Right atrium auricular region (tissue), 2 donors: ENCODE measurements at regions not wholly inside any gene's neighbourhood (a gene's known extent, or its start where the extent isn't known, plus 50 kb on each side); places are given as distances from the start of the nearest gene placed in this dataset.
"Not testable (repeated sequence)": the region's sequence is repeated elsewhere in the genome, so short reads cannot be mapped to it uniquely, and the experiment has no call there.

Experiments
- DNase-seq: peaks from one replicate; pipeline ENCODE4 v3.0.0-alpha.2; 2019; ENCODE audit warnings: low spot score
- H3K27ac ChIP-seq, 2 donors: fragments of 200-600 bp; sonication (generic); 1 replicate in 1 of 2; 2 replicates in 1 of 2; pipeline ENCODE4 v1.5.1; 2016 to 2019
- H3K27me3 ChIP-seq, 2 donors: fragments of 200-600 bp; sonication (generic); one replicate each; pipeline versions ENCODE4 v1.5.1 to v1.6.0; 2017 to 2019
- H3K36me3 ChIP-seq: fragments of 200-600 bp; sonication (generic); one replicate; pipeline ENCODE4 v1.5.1; 2016
- H3K4me1 ChIP-seq, 2 donors: fragments of 200-600 bp; sonication (generic); one replicate each; pipeline versions ENCODE4 v1.5.1 to v1.6.0; 2017 to 2019
- H3K4me3 ChIP-seq, 2 donors: fragments of 200-600 bp; sonication (generic); 1 replicate in 1 of 2; 2 replicates in 1 of 2; pipeline ENCODE4 v1.5.1; 2017 to 2019; ENCODE audit warnings: mild to moderate bottlenecking in 1 of 2, moderate library complexity in 1 of 2
- H3K9me3 ChIP-seq, 2 donors: fragments of 200-600 bp; sonication (generic); one replicate each; pipeline ENCODE4 v1.5.1; 2019
- CTCF ChIP-seq, 2 donors: fragments of 200-600 bp; sonication (generic); IDR thresholded peaks; one replicate each; pipeline ENCODE4 v1.5.1; 2019; ENCODE audit warnings: antibody characterized with exemption in 2 of 2

- DNase-seq, result no peak
- H3K27me3 ChIP-seq, result no peaks in the 10 kb centered on the region
- no peaks in the 10 kb centered on the region for H3K9me3 ChIP-seq
- TF ChIP-seq CTCF (IDR thresholded peaks at IDR 0.05), result no peak
- no peak overlapping the region for H3K27ac ChIP-seq
- H3K36me3 ChIP-seq, result no peaks in the 10 kb centered on the region
- H3K4me1 ChIP-seq, result no peaks in the 10 kb centered on the region
- no peak overlapping the region for H3K4me3 ChIP-seq
Observed at GRCh38 chr11:116044520-116044919, 540.3 kb upstream of the CADM1 start.

GRCh38 chr11:116043857-116044256 lies 539.6 kb upstream of the CADM1 start:
- no peaks in the 10 kb centered on the region for H3K4me1 ChIP-seq
- H3K36me3 ChIP-seq, result no peaks in the 10 kb centered on the region
- no peak for TF ChIP-seq CTCF (IDR thresholded peaks at IDR 0.05)
- no peak for DNase-seq
- H3K4me3 ChIP-seq, result no peak overlapping the region
- no peaks in the 10 kb centered on the region for H3K27me3 ChIP-seq
- H3K9me3 ChIP-seq, result no peaks in the 10 kb centered on the region
- no peak overlapping the region for H3K27ac ChIP-seq

DNA sequence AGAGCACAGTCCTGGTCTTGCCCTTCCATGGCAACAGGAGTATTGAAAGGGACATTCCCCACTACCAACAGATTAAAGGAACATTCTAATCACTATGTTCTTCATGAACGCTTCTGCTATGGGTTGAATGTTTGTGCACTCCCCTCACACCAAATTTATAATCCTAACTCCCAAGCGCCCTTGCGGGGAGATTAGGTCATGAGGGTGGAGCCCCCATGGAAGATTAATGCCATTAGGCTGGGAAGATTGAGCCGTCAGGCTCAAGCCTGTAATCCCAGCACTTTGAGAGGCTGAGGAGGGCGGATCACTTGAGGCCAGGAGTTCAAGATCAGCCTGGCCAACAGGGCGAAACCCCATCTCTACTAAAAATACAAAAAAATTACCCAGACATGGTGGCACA lies 538.8 kb upstream of the CADM1 start:
- H3K27ac ChIP-seq, H3K36me3 ChIP-seq, DNase-seq, H3K9me3 ChIP-seq, H3K4me1 ChIP-seq, H3K4me3 ChIP-seq, H3K27me3 ChIP-seq: not testable (repeated sequence)

- H3K4me1 ChIP-seq, result no peaks in the 10 kb centered on the region
- H3K27ac ChIP-seq, result no peak overlapping the region
- TF ChIP-seq CTCF (IDR thresholded peaks at IDR 0.05), result no peak
- H3K4me3 ChIP-seq, result no peak overlapping the region
- H3K27me3 ChIP-seq, result no peaks in the 10 kb centered on the region
- no peaks in the 10 kb centered on the region for H3K36me3 ChIP-seq
- DNase-seq, result no peak
- H3K9me3 ChIP-seq, result no peaks in the 10 kb centered on the region
Observed at GRCh38 chr11:116042146-116042545, 537.9 kb upstream of the CADM1 start.

DNA sequence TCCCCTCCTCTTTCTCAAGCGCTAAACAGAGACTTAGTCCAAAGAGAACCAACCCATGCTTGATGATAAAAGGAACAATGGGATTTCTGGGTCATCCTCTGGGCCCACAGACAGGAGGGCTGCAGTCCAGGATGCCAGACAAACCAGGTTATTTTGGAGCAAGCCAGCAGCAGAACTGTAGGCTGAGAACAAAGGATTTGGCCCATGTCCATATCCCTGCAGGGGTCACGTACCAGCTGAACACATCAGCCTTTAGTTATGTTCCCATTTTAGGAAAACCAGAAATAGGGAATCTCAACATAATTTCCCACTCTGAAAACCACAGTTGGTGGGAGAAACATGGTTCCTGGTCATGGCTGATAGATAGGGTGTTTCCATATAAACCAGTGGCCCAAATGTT lies 533.6 kb upstream of the CADM1 start:
- no peak for DNase-seq
- Histone ChIP-seq H3K4me1 (no peaks in the 10 kb centered on the region), H3K4me3 (no peak overlapping the region), H3K9me3 (no peaks in the 10 kb centered on the region), H3K36me3 (no peaks in the 10 kb centered on the region), H3K27ac (no peak overlapping the region), H3K27me3 (no peaks in the 10 kb centered on the region)
- TF ChIP-seq CTCF (IDR thresholded peaks at IDR 0.05), result no peak

DNA sequence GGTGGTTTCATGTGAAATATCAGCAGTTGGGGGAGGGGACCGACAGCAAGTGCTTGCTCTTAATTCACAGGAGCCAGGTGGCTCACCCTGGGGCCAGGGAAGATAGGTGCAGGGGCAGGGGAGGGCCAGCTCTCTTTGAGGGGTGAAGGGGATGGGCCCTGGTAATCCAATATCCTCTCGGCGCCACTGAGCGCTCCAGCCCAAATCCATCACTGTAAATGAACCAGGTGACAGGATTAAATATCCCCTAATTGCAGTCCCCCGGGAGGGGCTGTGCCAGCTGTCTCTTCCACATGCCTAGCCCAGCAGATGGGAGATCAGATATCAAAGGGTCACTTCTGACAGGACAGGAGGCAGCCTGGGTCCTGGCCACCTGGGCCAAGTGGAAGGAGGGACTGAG lies 531.8 kb upstream of the CADM1 start:
- H3K36me3 ChIP-seq, result no peaks in the 10 kb centered on the region
- H3K4me3 ChIP-seq, result no peak overlapping the region
- no peaks in the 10 kb centered on the region for H3K27me3 ChIP-seq
- no peak for TF ChIP-seq CTCF (IDR thresholded peaks at IDR 0.05)
- H3K4me1 ChIP-seq, result no peaks in the 10 kb centered on the region
- no peak overlapping the region for H3K27ac ChIP-seq
- DNase-seq, result no peak
- no peaks in the 10 kb centered on the region for H3K9me3 ChIP-seq
